ENCODE measurements at regions not wholly inside any gene's neighbourhood (a gene's known extent, or its start where the extent isn't known, plus 50 kb on each side); places are given as distances from the start of the nearest gene placed in this dataset.

GRCh38 chr13:57969951-57970350 is 338.4 kb downstream of the PCDH17 start:
- H3K4me1 Mint-ChIP-seq (ENCODE audit: insufficient read depth, unreplicated experiment), result no peaks in the 10 kb centered on the region
- POLR2A ChIA-PET, result no interaction called here

GRCh38 chr13:57970404-57970803 is 338.9 kb downstream of the PCDH17 start:
- DNase-seq (ENCODE audit: unreplicated experiment), result no peak
- no peak for TF ChIP-seq CTCF (IDR thresholded peaks at IDR 0.05; ENCODE audit: unreplicated experiment)
- CTCF ChIA-PET, result no interaction called here
- Mint-ChIP-seq H3K36me3 (ENCODE audit: insufficient read depth, unreplicated experiment) (no peaks in the 10 kb centered on the region), H3K4me3 (ENCODE audit: unreplicated experiment) (no peak overlapping the region), H3K4me1 (ENCODE audit: insufficient read depth, unreplicated experiment) (no peaks in the 10 kb centered on the region), H3K27me3 (ENCODE audit: insufficient read depth, unreplicated experiment) (no peaks in the 10 kb centered on the region), H3K27ac (ENCODE audit: low read depth, unreplicated experiment) (no peak overlapping the region), H3K9me3 (ENCODE audit: unreplicated experiment) (peaks cover 52% of the 10 kb centered on the region)
- BruUV-seq (replicated peaks), result no TSS peak
- intact Hi-C loops (cut with micrococcal nuclease), result no loop called here
- POLR2A ChIA-PET, result no interaction called here

More at GRCh38 chr13:57969951-57970350, 338.4 kb downstream of the PCDH17 start:
- peaks cover 48% of the 10 kb centered on the region for H3K9me3 Mint-ChIP-seq (ENCODE audit: unreplicated experiment)
- H3K4me3 Mint-ChIP-seq (ENCODE audit: unreplicated experiment), result no peak overlapping the region
- BruUV-seq (replicated peaks), result no TSS peak
- CTCF ChIA-PET, result no interaction called here
- no peak for TF ChIP-seq CTCF (IDR thresholded peaks at IDR 0.05; ENCODE audit: unreplicated experiment)
- H3K27ac Mint-ChIP-seq (ENCODE audit: low read depth, unreplicated experiment), result no peak overlapping the region
- H3K27me3 Mint-ChIP-seq (ENCODE audit: insufficient read depth, unreplicated experiment), result no peaks in the 10 kb centered on the region
- no peak for DNase-seq (ENCODE audit: unreplicated experiment)
- intact Hi-C loops (cut with micrococcal nuclease), result no loop called here
- no peaks in the 10 kb centered on the region for H3K36me3 Mint-ChIP-seq (ENCODE audit: insufficient read depth, unreplicated experiment)

- H3K27me3 Mint-ChIP-seq (ENCODE audit: insufficient read depth, unreplicated experiment), result no peaks in the 10 kb centered on the region
- H3K27ac Mint-ChIP-seq (ENCODE audit: low read depth, unreplicated experiment), result no peak overlapping the region
- no TSS peak for BruUV-seq (replicated peaks)
- no peak for TF ChIP-seq CTCF (IDR thresholded peaks at IDR 0.05; ENCODE audit: unreplicated experiment)
- H3K4me1 Mint-ChIP-seq (ENCODE audit: insufficient read depth, unreplicated experiment), result no peaks in the 10 kb centered on the region
- no peaks in the 10 kb centered on the region for H3K36me3 Mint-ChIP-seq (ENCODE audit: insufficient read depth, unreplicated experiment)
- peaks cover 3% of the 10 kb centered on the region for H3K9me3 Mint-ChIP-seq (ENCODE audit: unreplicated experiment)
- ChIA-PET CTCF (no interaction called here), POLR2A (no interaction called here)
- no peak for DNase-seq (ENCODE audit: unreplicated experiment)
- intact Hi-C loops (cut with micrococcal nuclease), result no loop called here
- no peak overlapping the region for H3K4me3 Mint-ChIP-seq (ENCODE audit: unreplicated experiment)
Observed at GRCh38 chr13:57982782-57983181, 351.2 kb downstream of the PCDH17 start.

- TF ChIP-seq CTCF (IDR thresholded peaks at IDR 0.05; ENCODE audit: unreplicated experiment), result no peak
- H3K27me3 Mint-ChIP-seq (ENCODE audit: insufficient read depth, unreplicated experiment), result no peaks in the 10 kb centered on the region
- H3K4me3 Mint-ChIP-seq (ENCODE audit: unreplicated experiment), result no peak overlapping the region
- intact Hi-C loops (cut with micrococcal nuclease), result no loop called here
- ChIA-PET POLR2A (no interaction called here), CTCF (no interaction called here)
- no peaks in the 10 kb centered on the region for H3K36me3 Mint-ChIP-seq (ENCODE audit: insufficient read depth, unreplicated experiment)
- no TSS peak for BruUV-seq (replicated peaks)
- no peak overlapping the region for H3K27ac Mint-ChIP-seq (ENCODE audit: low read depth, unreplicated experiment)
- no peaks in the 10 kb centered on the region for H3K9me3 Mint-ChIP-seq (ENCODE audit: unreplicated experiment)
- no peak for DNase-seq (ENCODE audit: unreplicated experiment)
- no peaks in the 10 kb centered on the region for H3K4me1 Mint-ChIP-seq (ENCODE audit: insufficient read depth, unreplicated experiment)
Observed at GRCh38 chr13:57988276-57988675, 356.7 kb downstream of the PCDH17 start.
